ENCODE measurements at regions not wholly inside any gene's neighbourhood (a gene's known extent, or its start where the extent isn't known, plus 50 kb on each side); places are given as distances from the start of the nearest gene placed in this dataset.

- DNase-seq (ENCODE audit: extremely low read depth, low read depth), result no peak
- TF ChIP-seq CTCF (IDR thresholded peaks at IDR 0.05; ENCODE audit: low read depth, low read length), result no peak
Measured at GRCh38 chr11:109222761-109223160, 199.2 kb upstream of the C11orf87 start.

GRCh38 chr11:109223451-109223850 is 198.5 kb upstream of the C11orf87 start:
- TF ChIP-seq CTCF (IDR thresholded peaks at IDR 0.05; ENCODE audit: low read depth, low read length), result no peak
- no peak for DNase-seq (ENCODE audit: extremely low read depth, low read depth)

GRCh38 chr11:109229682-109230081 is 192.3 kb upstream of the C11orf87 start:
- DNase-seq (ENCODE audit: extremely low read depth, low read depth), result no peak
- TF ChIP-seq CTCF (IDR thresholded peaks at IDR 0.05; ENCODE audit: low read depth, low read length), result no peak

- TF ChIP-seq CTCF (IDR thresholded peaks at IDR 0.05; ENCODE audit: low read depth, low read length), result no peak
- DNase-seq (ENCODE audit: extremely low read depth, low read depth), result no peak
Measured at GRCh38 chr11:109236188-109236587, 185.8 kb upstream of the C11orf87 start.

GRCh38 chr11:109236696-109237095 is 185.3 kb upstream of the C11orf87 start:
- no peak for DNase-seq (ENCODE audit: extremely low read depth, low read depth)
- TF ChIP-seq CTCF (IDR thresholded peaks at IDR 0.05; ENCODE audit: low read depth, low read length), result no peak

- DNase-seq (ENCODE audit: extremely low read depth, low read depth), result no peak
- no peak for TF ChIP-seq CTCF (IDR thresholded peaks at IDR 0.05; ENCODE audit: low read depth, low read length)
Measured at GRCh38 chr11:109237636-109238035, 184.4 kb upstream of the C11orf87 start.

GRCh38 chr11:109241988-109242536 is 179.9 kb upstream of the C11orf87 start:
- no peak for DNase-seq (ENCODE audit: extremely low read depth, low read depth)
- TF ChIP-seq CTCF (IDR thresholded peaks at IDR 0.05; ENCODE audit: low read depth, low read length), result no peak
